ENCODE measurements at regions not wholly inside any gene's neighbourhood (a gene's known extent, or its start where the extent isn't known, plus 50 kb on each side); places are given as distances from the start of the nearest gene placed in this dataset.

DNA sequence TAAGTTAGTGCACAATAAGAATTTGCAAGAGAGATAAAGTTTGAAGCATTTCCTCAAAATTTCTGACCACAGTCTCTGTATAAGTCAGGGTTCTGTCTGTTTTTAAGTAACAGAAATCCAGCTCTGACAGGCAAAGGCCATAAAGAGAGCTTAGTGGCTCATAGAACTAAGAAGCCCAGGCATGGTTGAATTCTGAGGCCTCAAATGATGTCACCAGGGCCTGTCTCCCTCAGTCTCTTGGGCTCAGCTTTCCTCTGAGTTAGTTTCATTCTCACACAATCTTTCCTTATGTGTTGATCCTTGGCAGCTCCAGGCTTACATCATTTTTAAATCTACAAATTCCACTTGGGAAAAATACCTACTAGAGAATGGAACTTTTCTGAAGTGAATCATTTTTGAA is 173.4 kb upstream of the ATP2B1 start:
- Histone ChIP-seq H3K27ac (ENCODE audit: low read depth, low read length) (no peak overlapping the region), H3K27me3 (ENCODE audit: control insufficient read depth, insufficient read depth, low read length) (no peaks in the 10 kb centered on the region), H3K4me1 (ENCODE audit: control insufficient read depth, insufficient read depth, low read length) (no peaks in the 10 kb centered on the region), H3K4me3 (ENCODE audit: low read depth, low read length) (no peak overlapping the region), H3K9me3 (ENCODE audit: control insufficient read depth, insufficient read depth, low read length) (no peaks in the 10 kb centered on the region), H3K36me3 (ENCODE audit: control insufficient read depth, insufficient read depth, low read length) (no peaks in the 10 kb centered on the region)
- no peak for DNase-seq (ENCODE audit: low read depth in 4 of 6, low spot score in 6 of 6)

DNA sequence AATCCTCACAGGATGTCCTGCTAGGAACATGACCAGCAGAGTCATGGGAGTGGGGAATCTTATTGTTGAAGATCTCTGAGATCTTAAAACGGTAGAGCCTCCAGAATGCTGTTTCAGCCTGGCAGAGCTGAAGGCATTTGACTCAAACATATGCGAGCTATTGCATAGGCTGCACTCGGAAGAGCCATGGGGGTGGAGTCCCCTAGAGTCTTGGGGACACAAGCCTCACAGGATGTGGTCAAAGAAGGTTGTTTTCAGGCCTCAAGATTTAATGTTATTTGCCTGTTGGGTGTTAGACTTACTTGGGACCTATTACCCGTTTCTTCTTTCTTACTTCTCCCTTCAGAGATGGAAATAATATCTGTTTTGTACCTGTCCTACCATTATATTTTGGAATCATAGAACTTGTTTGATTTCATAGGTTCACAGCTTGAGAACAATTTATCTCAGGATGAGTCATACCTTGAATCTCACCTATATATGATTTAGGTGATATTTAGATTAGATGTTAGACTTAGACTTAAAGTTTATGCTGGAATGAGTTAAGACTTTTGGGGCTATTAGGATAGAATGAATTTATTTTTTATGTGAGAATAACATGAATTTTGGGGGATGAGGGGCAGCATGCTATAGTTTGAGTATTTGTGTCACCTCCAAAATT is 172.2 kb upstream of the ATP2B1 start:
- H3K9me3 ChIP-seq (ENCODE audit: control insufficient read depth, insufficient read depth, low read length) = no peaks in the 10 kb centered on the region
- no peaks in the 10 kb centered on the region for H3K27me3 ChIP-seq (ENCODE audit: control insufficient read depth, insufficient read depth, low read length)
- DNase-seq (ENCODE audit: low read depth in 4 of 6, low spot score in 6 of 6) = no peak
- H3K4me3 ChIP-seq (ENCODE audit: low read depth, low read length) = no peak overlapping the region
- H3K4me1 ChIP-seq (ENCODE audit: control insufficient read depth, insufficient read depth, low read length) = no peaks in the 10 kb centered on the region
- no peak overlapping the region for H3K27ac ChIP-seq (ENCODE audit: low read depth, low read length)
- WGBS (ENCODE audit: insufficient coverage) = 37% methylated on average over 3 of the region's 4 CpGs
- no peaks in the 10 kb centered on the region for H3K36me3 ChIP-seq (ENCODE audit: control insufficient read depth, insufficient read depth, low read length)

DNA sequence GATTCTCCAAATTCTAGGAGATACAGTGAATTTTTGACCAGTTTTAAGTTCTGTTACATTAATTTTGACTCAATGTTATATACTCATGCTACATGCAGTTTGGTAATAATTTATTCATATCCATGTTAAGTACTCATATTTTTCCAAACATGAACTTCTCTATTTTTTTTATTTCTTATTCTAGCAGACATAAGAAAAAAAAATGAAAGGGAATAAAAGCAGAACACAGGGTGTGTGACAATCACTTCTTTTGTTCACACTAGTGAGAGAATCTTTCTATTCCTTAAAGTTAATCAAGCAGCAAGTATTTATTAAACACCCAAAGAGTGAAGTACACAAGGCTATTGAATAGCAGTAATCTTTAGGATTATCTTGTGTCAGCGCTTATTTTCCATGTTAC is 171.1 kb upstream of the ATP2B1 start:
- Histone ChIP-seq H3K4me3 (ENCODE audit: low read depth, low read length) (no peak overlapping the region), H3K27ac (ENCODE audit: low read depth, low read length) (no peak overlapping the region), H3K4me1 (ENCODE audit: control insufficient read depth, insufficient read depth, low read length) (no peaks in the 10 kb centered on the region), H3K27me3 (ENCODE audit: control insufficient read depth, insufficient read depth, low read length) (no peaks in the 10 kb centered on the region), H3K36me3 (ENCODE audit: control insufficient read depth, insufficient read depth, low read length) (no peaks in the 10 kb centered on the region), H3K9me3 (ENCODE audit: control insufficient read depth, insufficient read depth, low read length) (no peaks in the 10 kb centered on the region)
- no CpG with 5 or more reads among the region's 1 CpG for WGBS (ENCODE audit: insufficient coverage)
- DNase-seq (ENCODE audit: low read depth in 4 of 6, low spot score in 6 of 6) = no peak

DNA sequence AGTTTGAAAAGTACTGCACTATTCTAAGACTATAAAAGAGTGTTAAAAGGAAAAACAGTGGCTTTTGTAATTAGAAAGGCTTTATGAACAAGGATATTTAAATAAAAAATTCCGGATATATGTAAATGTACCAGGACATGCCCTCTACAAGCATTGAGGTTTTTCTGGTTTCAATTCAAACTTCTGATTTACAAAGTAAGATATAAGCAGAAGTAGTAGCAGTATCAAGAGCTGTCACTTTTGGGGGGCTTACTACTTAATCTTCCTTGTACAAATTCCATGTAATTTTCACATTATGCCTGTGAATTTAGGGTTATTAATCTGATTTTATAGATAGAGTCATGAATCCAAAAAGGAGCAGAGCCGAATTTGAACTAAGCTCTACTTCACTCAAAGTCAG is 170.3 kb upstream of the ATP2B1 start:
- DNase-seq (ENCODE audit: low read depth in 4 of 6, low spot score in 6 of 6) = no peak
- no CpG with 5 or more reads among the region's 2 CpGs for WGBS (ENCODE audit: insufficient coverage)
- no peak overlapping the region for H3K27ac ChIP-seq (ENCODE audit: low read depth, low read length)
- no peak overlapping the region for H3K4me3 ChIP-seq (ENCODE audit: low read depth, low read length)
- no peaks in the 10 kb centered on the region for H3K9me3 ChIP-seq (ENCODE audit: control insufficient read depth, insufficient read depth, low read length)
- H3K4me1 ChIP-seq (ENCODE audit: control insufficient read depth, insufficient read depth, low read length) = peaks cover 1% of the 10 kb centered on the region
- H3K36me3 ChIP-seq (ENCODE audit: control insufficient read depth, insufficient read depth, low read length) = no peaks in the 10 kb centered on the region
- H3K27me3 ChIP-seq (ENCODE audit: control insufficient read depth, insufficient read depth, low read length) = no peaks in the 10 kb centered on the region

DNA sequence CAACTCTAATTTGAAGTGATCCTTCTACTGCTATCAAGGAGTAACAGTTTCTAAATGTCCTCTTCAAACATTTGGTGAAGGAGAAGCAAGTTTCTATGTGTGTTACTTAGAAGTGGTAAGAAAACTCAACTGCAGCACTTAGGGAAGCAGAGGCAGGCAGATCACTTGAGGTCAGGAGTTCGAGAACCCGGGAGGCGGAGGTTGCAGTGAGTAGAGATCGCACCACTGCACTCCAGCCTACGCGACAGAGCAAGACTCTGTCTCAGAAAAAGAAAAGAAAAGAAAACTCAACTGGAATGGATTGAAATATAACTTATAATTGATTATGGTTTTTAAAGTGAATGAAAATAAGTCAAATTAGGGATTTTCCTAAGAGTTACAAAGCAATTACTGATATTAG is 169.7 kb upstream of the ATP2B1 start:
- 100% methylated on average over 4 of the region's 6 CpGs for WGBS (ENCODE audit: insufficient coverage)
- Histone ChIP-seq H3K9me3 (ENCODE audit: control insufficient read depth, insufficient read depth, low read length) (no peaks in the 10 kb centered on the region), H3K4me3 (ENCODE audit: low read depth, low read length) (no peak overlapping the region), H3K27ac (ENCODE audit: low read depth, low read length) (no peak overlapping the region), H3K4me1 (ENCODE audit: control insufficient read depth, insufficient read depth, low read length) (peaks cover 3% of the 10 kb centered on the region), H3K27me3 (ENCODE audit: control insufficient read depth, insufficient read depth, low read length) (no peaks in the 10 kb centered on the region), H3K36me3 (ENCODE audit: control insufficient read depth, insufficient read depth, low read length) (no peaks in the 10 kb centered on the region)
- no peak for DNase-seq (ENCODE audit: low read depth in 4 of 6, low spot score in 6 of 6)

DNA sequence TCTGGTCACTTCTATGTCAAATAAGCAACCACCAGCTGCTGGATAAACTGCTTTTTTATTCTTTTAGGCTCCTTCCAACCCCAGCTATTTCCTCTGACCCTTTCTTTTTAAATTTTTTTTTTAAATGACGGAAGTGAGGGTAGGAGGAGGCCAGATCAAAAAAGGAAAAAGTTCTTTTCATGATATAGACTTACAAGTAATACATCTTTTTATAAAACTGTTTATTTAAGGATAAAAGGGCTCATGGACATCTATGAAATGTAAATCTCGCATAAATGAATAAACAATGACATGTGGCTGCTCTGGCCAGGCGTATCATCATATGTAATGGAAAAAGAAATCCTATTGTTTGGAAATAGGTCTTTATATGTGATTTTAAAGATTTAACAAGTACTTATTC is 169.0 kb upstream of the ATP2B1 start:
- no peak for DNase-seq (ENCODE audit: low read depth in 4 of 6, low spot score in 6 of 6)
- no peak overlapping the region for H3K27ac ChIP-seq (ENCODE audit: low read depth, low read length)
- no peaks in the 10 kb centered on the region for H3K27me3 ChIP-seq (ENCODE audit: control insufficient read depth, insufficient read depth, low read length)
- H3K4me3 ChIP-seq (ENCODE audit: low read depth, low read length) = no peak overlapping the region
- H3K4me1 ChIP-seq (ENCODE audit: control insufficient read depth, insufficient read depth, low read length) = peaks cover 3% of the 10 kb centered on the region
- H3K9me3 ChIP-seq (ENCODE audit: control insufficient read depth, insufficient read depth, low read length) = no peaks in the 10 kb centered on the region
- H3K36me3 ChIP-seq (ENCODE audit: control insufficient read depth, insufficient read depth, low read length) = no peaks in the 10 kb centered on the region
- WGBS (ENCODE audit: insufficient coverage) = no CpG with 5 or more reads among the region's 3 CpGs

DNA sequence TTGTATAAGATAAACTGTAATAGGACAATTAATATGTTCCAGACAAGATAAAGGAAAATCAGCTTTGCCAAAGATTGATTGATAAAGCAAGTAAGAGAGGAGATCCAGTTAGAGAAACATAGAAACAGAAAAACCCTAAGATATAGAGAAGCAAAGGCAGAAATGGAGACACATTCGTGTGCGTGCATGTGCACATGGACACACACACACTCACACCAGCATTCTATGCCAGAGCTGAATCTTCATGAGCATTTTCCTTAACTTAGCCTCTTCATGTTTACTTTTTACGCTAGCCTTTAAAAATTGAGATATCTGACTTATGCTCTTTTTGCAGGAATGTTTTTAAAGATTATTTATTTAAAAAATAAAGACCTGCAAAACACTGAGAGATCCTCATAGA is 168.5 kb upstream of the ATP2B1 start:
- DNase-seq (ENCODE audit: low read depth in 4 of 6, low spot score in 6 of 6) = no peak
- H3K27me3 ChIP-seq (ENCODE audit: control insufficient read depth, insufficient read depth, low read length) = no peaks in the 10 kb centered on the region
- H3K36me3 ChIP-seq (ENCODE audit: control insufficient read depth, insufficient read depth, low read length) = no peaks in the 10 kb centered on the region
- no peak overlapping the region for H3K4me3 ChIP-seq (ENCODE audit: low read depth, low read length)
- H3K4me1 ChIP-seq (ENCODE audit: control insufficient read depth, insufficient read depth, low read length) = peaks cover 3% of the 10 kb centered on the region
- 100% methylated on average over 2 of the region's 3 CpGs for WGBS (ENCODE audit: insufficient coverage)
- no peak overlapping the region for H3K27ac ChIP-seq (ENCODE audit: low read depth, low read length)
- H3K9me3 ChIP-seq (ENCODE audit: control insufficient read depth, insufficient read depth, low read length) = no peaks in the 10 kb centered on the region

DNA sequence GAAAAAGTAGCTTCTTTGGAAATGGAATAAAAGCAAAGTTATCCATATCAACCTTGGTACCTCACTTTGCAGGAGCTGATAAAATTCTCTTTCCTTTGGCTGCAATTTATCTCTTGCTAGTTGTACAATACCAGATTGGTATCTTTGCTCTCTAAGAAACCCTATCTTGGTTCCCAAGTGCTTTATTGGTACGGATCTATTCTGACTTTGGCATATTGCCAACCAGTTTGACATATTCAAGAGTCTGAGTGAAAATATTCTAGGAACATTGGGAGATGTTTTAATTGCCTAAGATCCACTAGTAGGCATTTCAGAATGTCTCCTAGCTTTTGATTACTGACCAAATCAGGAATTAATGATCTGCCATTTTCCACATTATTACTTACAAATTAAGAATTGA is 167.2 kb upstream of the ATP2B1 start:
- Histone ChIP-seq H3K4me1 (ENCODE audit: control insufficient read depth, insufficient read depth, low read length) (peaks cover 3% of the 10 kb centered on the region), H3K27me3 (ENCODE audit: control insufficient read depth, insufficient read depth, low read length) (no peaks in the 10 kb centered on the region), H3K27ac (ENCODE audit: low read depth, low read length) (no peak overlapping the region), H3K36me3 (ENCODE audit: control insufficient read depth, insufficient read depth, low read length) (no peaks in the 10 kb centered on the region), H3K9me3 (ENCODE audit: control insufficient read depth, insufficient read depth, low read length) (peaks cover 2% of the 10 kb centered on the region), H3K4me3 (ENCODE audit: low read depth, low read length) (no peak overlapping the region)
- no CpG with 5 or more reads among the region's 1 CpG for WGBS (ENCODE audit: insufficient coverage)
- no peak for DNase-seq (ENCODE audit: low read depth in 4 of 6, low spot score in 6 of 6)

DNA sequence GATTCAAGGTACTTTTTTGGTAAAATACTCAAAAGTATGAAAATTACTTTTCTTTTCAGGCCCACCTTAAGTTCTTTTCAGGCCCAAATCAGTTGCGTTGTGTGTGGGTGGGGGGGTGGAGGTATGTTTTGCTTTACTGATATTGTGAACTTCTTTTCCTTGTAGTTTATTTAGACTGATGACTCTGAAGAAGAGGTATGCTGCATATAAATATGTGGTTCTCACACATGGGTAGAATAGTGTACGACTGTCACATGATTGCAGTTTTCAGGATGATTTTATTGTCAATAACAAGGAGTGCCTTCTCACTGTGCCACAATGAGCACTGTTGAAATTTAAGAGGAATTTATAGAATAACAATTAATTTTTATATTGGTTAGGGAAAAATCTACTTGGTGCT is 166.6 kb upstream of the ATP2B1 start:
- 100% methylated on average over 1 of the region's 2 CpGs for WGBS (ENCODE audit: insufficient coverage)
- Histone ChIP-seq H3K9me3 (ENCODE audit: control insufficient read depth, insufficient read depth, low read length) (peaks cover 2% of the 10 kb centered on the region), H3K27me3 (ENCODE audit: control insufficient read depth, insufficient read depth, low read length) (no peaks in the 10 kb centered on the region), H3K36me3 (ENCODE audit: control insufficient read depth, insufficient read depth, low read length) (no peaks in the 10 kb centered on the region), H3K27ac (ENCODE audit: low read depth, low read length) (no peak overlapping the region), H3K4me3 (ENCODE audit: low read depth, low read length) (no peak overlapping the region), H3K4me1 (ENCODE audit: control insufficient read depth, insufficient read depth, low read length) (peaks cover 3% of the 10 kb centered on the region)
- DNase-seq (ENCODE audit: low read depth in 4 of 6, low spot score in 6 of 6) = no peak

DNA sequence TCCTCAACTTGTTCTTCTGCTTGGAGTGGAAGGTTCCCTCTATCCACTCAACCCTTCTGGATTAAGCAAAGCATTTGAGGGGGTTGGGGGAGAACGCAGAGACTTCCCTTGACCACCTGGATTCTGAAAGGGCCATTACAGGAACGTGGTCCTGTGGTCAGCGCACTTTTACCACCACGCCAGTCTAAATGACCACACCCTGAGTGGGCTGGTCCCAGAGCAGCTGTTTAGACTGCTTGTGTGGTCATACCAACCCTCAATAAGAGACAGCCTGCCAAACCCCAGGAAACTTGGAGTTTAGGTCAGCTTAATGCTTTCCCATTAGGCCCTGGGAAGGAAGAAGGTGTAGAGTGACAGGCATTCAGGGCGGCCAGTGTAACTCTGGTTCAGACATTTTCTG is 165.5 kb upstream of the ATP2B1 start:
- WGBS (ENCODE audit: insufficient coverage) = 95% methylated on average over 3 of the region's 5 CpGs
- H3K9me3 ChIP-seq (ENCODE audit: control insufficient read depth, insufficient read depth, low read length) = peaks cover 2% of the 10 kb centered on the region

More for the DNA sequence above, 165.5 kb upstream of the ATP2B1 start:
- no peaks in the 10 kb centered on the region for H3K36me3 ChIP-seq (ENCODE audit: control insufficient read depth, insufficient read depth, low read length)
- H3K4me3 ChIP-seq (ENCODE audit: low read depth, low read length) = no peak overlapping the region
- H3K27ac ChIP-seq (ENCODE audit: low read depth, low read length) = no peak overlapping the region
- no peak for DNase-seq (ENCODE audit: low read depth in 4 of 6, low spot score in 6 of 6)
- no peaks in the 10 kb centered on the region for H3K27me3 ChIP-seq (ENCODE audit: control insufficient read depth, insufficient read depth, low read length)
- peaks cover 3% of the 10 kb centered on the region for H3K4me1 ChIP-seq (ENCODE audit: control insufficient read depth, insufficient read depth, low read length)

Measured in spinal cord (tissue), 9 donors.